PC-3 (cell line): ENCODE measurements at regions not wholly inside any gene's neighbourhood (a gene's known extent, or its start where the extent isn't known, plus 50 kb on each side); places are given as distances from the start of the nearest gene placed in this dataset.

ENCODE experiments used
- ATAC-seq: fragments of 200-7000 bp; cut with Tn5 transposase; 2 replicates; pipeline ENCODE4 v1.9.1; 2020; ENCODE audit warnings: mild to moderate bottlenecking, moderate library complexity
- BruUV-seq: library from RNA; stranded (reverse); fragments of 400-500 nt; replicated peaks from 2 replicates; lab custom pipeline; 2021; lab: Mats Ljungman, UMichigan
- CTCF ChIA-PET: fragments of 300-600 bp; sonication (Branson Sonifier 250); formaldehyde crosslinking; loops from one replicate; lab custom pipeline; 2022; ENCODE audit warnings: antibody characterized with exemption; lab: Charles Lee
- POLR2A ChIA-PET: fragments of 300-600 bp; sonication (Branson Sonifier 250); formaldehyde crosslinking; loops from one replicate; lab custom pipeline; 2022; ENCODE audit warnings: antibody characterized with exemption; ENCODE audit not compliant: unreplicated experiment; lab: Charles Lee
- DNase-seq: peaks from one replicate; pipeline ENCODE4 v3.0.0-alpha.2; 2015
- H2AFZ ChIP-seq: fragments of 300-600 bp; sonication (generic); 2 replicates; pipeline ENCODE4 v1.6.0; 2016; ENCODE audit warnings: antibody characterized with exemption, low read length
- H3F3A ChIP-seq: fragments of 300-600 bp; sonication (generic); one replicate; pipeline ENCODE4 v1.6.0; 2017; ENCODE audit warnings: antibody characterized with exemption, low read length, control low read depth, mild to moderate bottlenecking; ENCODE audit not compliant: unreplicated experiment
- H3K27ac ChIP-seq: fragments of 300-600 bp; sonication (generic); 2 replicates; pipeline ENCODE4 v1.5.1; 2016; ENCODE audit warnings: mild to moderate bottlenecking, low read length
- H3K27me3 ChIP-seq: fragments of 300-600 bp; sonication (generic); 2 replicates; pipeline ENCODE4 v1.6.1; 2016; ENCODE audit warnings: low read length, mixed read lengths
- H3K36me3 ChIP-seq: fragments of 300-600 bp; sonication (generic); 2 replicates; pipeline ENCODE4 v1.6.1; 2016; ENCODE audit warnings: low read depth, mixed run types, low read length, mixed read lengths
- H3K4me1 ChIP-seq: fragments of 300-600 bp; sonication (generic); 2 replicates; pipeline ENCODE4 v1.5.1; 2016; ENCODE audit warnings: low read length; ENCODE audit not compliant: insufficient read depth
- H3K4me2 ChIP-seq: fragments of 300-600 bp; sonication (generic); 2 replicates; pipeline ENCODE4 v1.6.0; 2016; ENCODE audit warnings: low read length
- H3K4me3 ChIP-seq: fragments of 300-600 bp; sonication (generic); 2 replicates; pipeline ENCODE4 v1.5.1; 2016; ENCODE audit warnings: mild to moderate bottlenecking, low read length, mixed read lengths
- H3K79me2 ChIP-seq: fragments of 300-600 bp; sonication (generic); 2 replicates; pipeline ENCODE4 v1.6.1; 2017; ENCODE audit warnings: low read length, mixed read lengths
- H3K9ac ChIP-seq: fragments of 300-600 bp; sonication (generic); 2 replicates; pipeline ENCODE4 v1.6.0; 2016; ENCODE audit warnings: mild to moderate bottlenecking, low read length
- H3K9me2 ChIP-seq: fragments of 300-600 bp; sonication (generic); replicated peaks from 2 replicates; pipeline ENCODE4 v1.6.1; 2016; ENCODE audit warnings: mixed run types, low read length, mixed read lengths
- H3K9me3 ChIP-seq: fragments of 300-600 bp; sonication (generic); 2 replicates; pipeline ENCODE4 v1.6.1; 2016; ENCODE audit warnings: low read length, mixed read lengths
- H4K20me1 ChIP-seq: fragments of 300-600 bp; sonication (generic); 2 replicates; pipeline ENCODE4 v1.6.1; 2016; ENCODE audit warnings: low read length, mixed read lengths
- EZH2 ChIP-seq: fragments of 300-600 bp; sonication (generic); IDR thresholded peaks from one replicate; pipeline ENCODE4 v1.6.1; 2017; ENCODE audit warnings: antibody characterized with exemption, mild to moderate bottlenecking, low read length; ENCODE audit not compliant: unreplicated experiment
- EZH2phosphoT487 ChIP-seq: fragments of 300-600 bp; sonication (generic); IDR thresholded peaks from 2 replicates; pipeline ENCODE4 v1.6.1; 2018; ENCODE audit warnings: mild to moderate bottlenecking, antibody characterized with exemption, low read length, borderline replicate concordance
- intact Hi-C: fragments of 100-400 bp; cut with micrococcal nuclease; formaldehyde crosslinking; loops from 2 replicates; pipeline ENCODE4 v1.9.0; 2023
- TF ChIP-seq, protein P1 (sequence below): fragments of 300-600 bp; sonication (generic); conservative IDR thresholded peaks from 2 replicates; pipeline ENCODE4 v1.5.1; 2017; ENCODE audit warnings: antibody characterized with exemption, low read depth, mild to moderate bottlenecking, low read length

DNA sequence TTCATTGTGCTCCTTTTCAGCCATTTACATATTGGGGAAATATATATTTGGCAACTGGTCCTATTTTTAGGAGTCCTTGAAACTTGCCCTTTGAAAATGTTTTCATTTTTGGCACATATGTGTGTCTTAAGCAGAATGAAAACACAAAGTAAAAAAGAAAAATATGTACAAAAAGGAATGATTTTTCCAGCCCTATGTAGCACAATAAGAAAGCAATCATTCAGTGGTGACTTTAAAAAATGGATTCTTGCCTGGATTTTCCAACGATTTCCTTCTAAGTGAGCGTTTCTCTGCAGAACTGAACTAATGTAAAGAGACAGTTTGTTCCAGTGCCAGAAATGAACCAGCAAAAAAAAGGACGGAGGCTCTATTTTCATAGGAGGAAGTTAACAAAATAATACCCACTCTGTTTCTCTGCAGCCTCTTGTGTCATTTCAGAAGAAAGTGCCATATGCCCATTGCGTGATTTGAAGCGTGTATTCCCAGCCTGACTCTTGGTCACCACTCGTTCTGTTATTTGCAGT lies 340.1 kb downstream of the SETD4 start:
- Histone ChIP-seq H3F3A (no peaks in the 10 kb centered on the region), H3K79me2 (no peaks in the 10 kb centered on the region), H3K9me2 (no peaks in the 10 kb centered on the region), H2AFZ (no peak overlapping the region), H3K36me3 (no peaks in the 10 kb centered on the region), H3K9me3 (no peaks in the 10 kb centered on the region), H3K4me2 (no peak overlapping the region), H3K4me1 (no peaks in the 10 kb centered on the region), H3K4me3 (no peak overlapping the region), H4K20me1 (no peaks in the 10 kb centered on the region), H3K27me3 (no peaks in the 10 kb centered on the region), H3K27ac (no peak overlapping the region), H3K9ac (no peak overlapping the region)
- ChIA-PET POLR2A (no interaction called here), CTCF (no interaction called here)
- TF ChIP-seq, protein P1, sequence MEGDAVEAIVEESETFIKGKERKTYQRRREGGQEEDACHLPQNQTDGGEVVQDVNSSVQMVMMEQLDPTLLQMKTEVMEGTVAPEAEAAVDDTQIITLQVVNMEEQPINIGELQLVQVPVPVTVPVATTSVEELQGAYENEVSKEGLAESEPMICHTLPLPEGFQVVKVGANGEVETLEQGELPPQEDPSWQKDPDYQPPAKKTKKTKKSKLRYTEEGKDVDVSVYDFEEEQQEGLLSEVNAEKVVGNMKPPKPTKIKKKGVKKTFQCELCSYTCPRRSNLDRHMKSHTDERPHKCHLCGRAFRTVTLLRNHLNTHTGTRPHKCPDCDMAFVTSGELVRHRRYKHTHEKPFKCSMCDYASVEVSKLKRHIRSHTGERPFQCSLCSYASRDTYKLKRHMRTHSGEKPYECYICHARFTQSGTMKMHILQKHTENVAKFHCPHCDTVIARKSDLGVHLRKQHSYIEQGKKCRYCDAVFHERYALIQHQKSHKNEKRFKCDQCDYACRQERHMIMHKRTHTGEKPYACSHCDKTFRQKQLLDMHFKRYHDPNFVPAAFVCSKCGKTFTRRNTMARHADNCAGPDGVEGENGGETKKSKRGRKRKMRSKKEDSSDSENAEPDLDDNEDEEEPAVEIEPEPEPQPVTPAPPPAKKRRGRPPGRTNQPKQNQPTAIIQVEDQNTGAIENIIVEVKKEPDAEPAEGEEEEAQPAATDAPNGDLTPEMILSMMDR = no peak
- TF ChIP-seq EZH2 = no peak
- TF ChIP-seq EZH2phosphoT487 = no peak
- DNase-seq (no peak), ATAC-seq (no peak)
- intact Hi-C loops = no loop called here
- BruUV-seq = no TSS peak

DNA sequence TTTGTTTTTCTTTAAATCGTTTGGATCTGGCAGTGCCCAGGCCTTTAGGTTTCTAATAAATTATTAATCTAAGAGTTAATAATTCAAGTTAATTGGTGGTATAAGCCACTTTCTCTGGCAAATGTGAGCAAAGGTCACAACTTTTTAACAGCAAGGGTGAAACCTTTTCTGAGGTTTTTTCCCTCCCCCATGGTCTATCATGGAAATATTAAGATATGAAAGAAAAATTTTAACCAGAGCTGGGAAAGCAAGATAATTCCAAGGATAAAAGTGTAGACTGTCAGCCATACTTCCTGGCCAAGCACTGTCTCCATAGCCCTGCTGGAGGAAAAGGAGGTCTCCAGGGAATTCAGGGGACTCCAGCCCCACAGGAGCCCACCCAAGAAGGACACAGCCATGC lies 341.2 kb downstream of the SETD4 start:
- intact Hi-C loops = no loop called here
- no peaks in the 10 kb centered on the region for H3K4me1 ChIP-seq
- H3K4me2 ChIP-seq = no peak overlapping the region
- no peak overlapping the region for H3K4me3 ChIP-seq
- CTCF ChIA-PET = interaction anchor here (0.7 kb wide), 1 partner anchor 831 kb away, joined by 4 read pairs; no protein-coding TSS in a partner anchor
- no peak overlapping the region for H2AFZ ChIP-seq
- H3K79me2 ChIP-seq = no peaks in the 10 kb centered on the region
- DNase-seq = no peak
- TF ChIP-seq, protein P1 = no peak
- no peaks in the 10 kb centered on the region for H3K9me3 ChIP-seq
- H3F3A ChIP-seq = no peaks in the 10 kb centered on the region
- POLR2A ChIA-PET = no interaction called here
- H3K36me3 ChIP-seq = no peaks in the 10 kb centered on the region
- H3K27me3 ChIP-seq = no peaks in the 10 kb centered on the region
- no peak overlapping the region for H3K9ac ChIP-seq
- H3K27ac ChIP-seq = no peak overlapping the region
- no peaks in the 10 kb centered on the region for H4K20me1 ChIP-seq
- no peaks in the 10 kb centered on the region for H3K9me2 ChIP-seq
- BruUV-seq = no TSS peak
- no peak for ATAC-seq

DNA sequence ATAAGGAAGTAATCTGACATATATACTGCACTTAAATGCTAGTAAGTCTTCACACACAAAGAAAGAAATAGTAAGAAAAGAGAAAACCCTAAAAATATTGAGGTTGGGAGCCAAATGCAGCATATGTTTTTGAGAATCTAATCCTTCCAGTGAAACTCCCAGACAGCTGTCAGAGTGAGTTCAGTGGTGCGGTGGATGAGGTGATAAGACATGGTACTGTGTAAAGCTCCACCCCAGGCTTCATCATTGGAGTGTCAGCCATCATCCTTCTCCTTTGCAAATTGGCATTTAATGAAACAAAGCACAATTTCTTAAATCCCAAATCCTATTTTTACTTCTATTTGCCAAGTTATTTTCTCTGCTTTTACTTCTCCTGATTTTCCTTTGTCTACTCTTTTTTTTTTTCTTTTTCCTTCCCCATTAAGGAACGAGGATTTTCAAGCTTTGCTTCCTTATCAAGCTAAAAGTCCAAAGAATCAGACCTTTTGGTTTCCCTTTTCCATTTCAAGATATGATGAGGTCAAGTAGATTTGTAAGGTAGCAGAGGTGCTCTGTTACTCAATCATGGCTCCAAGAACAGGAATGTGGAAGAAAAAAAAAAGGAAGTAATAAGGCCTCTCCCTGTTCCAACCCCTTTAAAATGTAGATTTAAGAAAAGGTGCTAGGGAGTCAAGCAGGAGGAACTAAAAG lies 343.3 kb downstream of the SETD4 start:
- TF ChIP-seq EZH2 = no peak
- TF ChIP-seq, protein P1 = no peak
- no peak for TF ChIP-seq EZH2phosphoT487
- H3K4me1 ChIP-seq = no peaks in the 10 kb centered on the region
- H2AFZ ChIP-seq = no peak overlapping the region
- POLR2A ChIA-PET = no interaction called here
- no peak overlapping the region for H3K4me3 ChIP-seq
- H3F3A ChIP-seq = no peaks in the 10 kb centered on the region
- no peaks in the 10 kb centered on the region for H4K20me1 ChIP-seq
- no peaks in the 10 kb centered on the region for H3K9me2 ChIP-seq
- no peaks in the 10 kb centered on the region for H3K27me3 ChIP-seq
- CTCF ChIA-PET = no interaction called here
- intact Hi-C loops = no loop called here
- no peak overlapping the region for H3K9ac ChIP-seq
- no peaks in the 10 kb centered on the region for H3K79me2 ChIP-seq
- no peaks in the 10 kb centered on the region for H3K9me3 ChIP-seq
- no peaks in the 10 kb centered on the region for H3K36me3 ChIP-seq
- DNase-seq = no peak
- no TSS peak for BruUV-seq
- H3K27ac ChIP-seq = no peak overlapping the region
- ATAC-seq = no peak
- H3K4me2 ChIP-seq = no peak overlapping the region
